GM18867 (cell line): ENCODE measurements at regions not wholly inside any gene's neighbourhood (a gene's known extent, or its start where the extent isn't known, plus 50 kb on each side); places are given as distances from the start of the nearest gene placed in this dataset.
"Not testable (repeated sequence)": the region's sequence is repeated elsewhere in the genome, so short reads cannot be mapped to it uniquely, and the experiment has no call there.

Experiments used
- ATAC-seq: cut with Tn5 transposase; IDR thresholded peaks from one replicate; pipeline ENCODE4 v1.9.1; 2021; ENCODE audit warnings: mild to moderate bottlenecking, moderate library complexity; ENCODE audit not compliant: unreplicated experiment

- ATAC-seq, result no peak
Observed at GRCh38 chr1:199553104-199553503, 474.4 kb upstream of the NR5A2 start.

- no peak for ATAC-seq
Observed at GRCh38 chr1:199561334-199561733, 466.2 kb upstream of the NR5A2 start.

DNA sequence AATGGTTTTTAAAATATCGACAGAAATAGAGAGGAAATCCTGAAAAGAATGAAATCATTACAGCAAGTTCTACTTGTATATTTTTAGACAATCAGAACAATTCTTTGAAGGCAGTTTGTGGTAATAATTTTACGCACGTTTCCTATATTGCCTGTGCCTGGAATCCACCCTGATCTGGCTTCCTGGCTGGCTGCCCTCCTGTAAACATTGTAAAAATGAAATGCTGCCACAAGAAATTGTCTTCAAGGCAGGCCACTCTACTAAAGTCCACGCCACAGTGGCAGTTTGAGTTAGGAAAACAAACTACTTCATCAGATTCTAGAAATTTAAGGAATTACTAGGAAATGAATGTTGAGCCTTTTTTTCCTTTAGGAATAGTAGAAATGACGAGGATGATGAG lies 454.5 kb upstream of the NR5A2 start:
- ATAC-seq, result no peak

DNA sequence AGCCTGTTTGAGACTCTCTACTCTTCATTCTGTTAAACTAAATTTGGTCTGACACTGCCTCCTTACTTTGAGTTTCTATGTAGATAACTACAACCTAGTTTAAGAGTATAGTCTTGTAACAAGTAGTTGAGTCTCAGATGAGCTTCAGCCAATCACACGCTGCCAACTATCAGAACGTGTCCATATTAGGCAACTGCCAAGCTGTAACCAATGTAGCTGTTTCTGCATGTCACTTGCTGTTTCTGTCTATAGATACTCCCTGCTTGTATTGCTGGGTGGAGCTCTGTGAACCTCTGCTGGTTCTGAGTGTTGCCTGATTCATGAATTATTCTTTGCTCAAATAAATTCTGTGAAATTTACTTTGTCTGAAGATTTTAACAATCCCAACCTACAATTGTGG lies 452.6 kb upstream of the NR5A2 start:
- peak; percentile 66 for ATAC-seq

DNA sequence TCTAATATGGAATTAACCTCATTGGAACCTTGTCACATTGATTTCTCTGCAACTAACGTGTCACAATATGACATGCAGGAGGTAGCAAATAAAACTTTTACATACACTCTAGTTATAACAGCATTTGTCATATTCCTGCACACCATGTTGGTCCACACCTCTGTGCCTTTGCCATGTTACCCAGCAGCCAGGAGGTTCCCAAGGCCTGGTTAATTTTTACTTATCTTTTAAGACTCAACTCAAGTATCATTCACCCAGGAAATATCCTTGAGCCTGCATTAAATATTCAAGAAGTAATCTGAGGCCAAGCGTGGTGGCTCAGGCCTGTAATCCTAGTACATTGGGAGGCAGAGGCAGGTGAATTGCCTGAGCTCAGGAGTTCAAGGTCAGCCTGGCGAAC lies 447.2 kb upstream of the NR5A2 start:
- no peak for ATAC-seq

DNA sequence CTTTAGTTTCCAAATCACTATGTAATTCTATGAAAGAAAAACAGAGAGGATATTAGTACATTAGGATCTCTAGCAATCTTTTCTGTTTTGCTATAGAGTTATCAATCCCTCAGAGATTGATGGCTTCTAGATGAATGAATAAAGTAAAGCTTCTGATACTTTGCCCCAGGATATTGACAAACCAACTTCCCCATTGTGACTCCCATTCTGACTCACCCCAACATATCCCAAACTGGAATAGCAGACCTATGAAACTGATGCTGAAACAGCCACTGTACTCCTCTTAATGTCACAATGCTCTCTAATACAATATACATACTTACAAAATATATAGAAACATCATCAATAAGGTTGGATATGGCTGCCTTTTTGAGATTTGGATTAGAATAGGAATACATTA lies 442.1 kb upstream of the NR5A2 start:
- ATAC-seq, result no peak

- ATAC-seq, result peak; percentile 89
Observed at GRCh38 chr1:199590708-199591107, 436.8 kb upstream of the NR5A2 start.

DNA sequence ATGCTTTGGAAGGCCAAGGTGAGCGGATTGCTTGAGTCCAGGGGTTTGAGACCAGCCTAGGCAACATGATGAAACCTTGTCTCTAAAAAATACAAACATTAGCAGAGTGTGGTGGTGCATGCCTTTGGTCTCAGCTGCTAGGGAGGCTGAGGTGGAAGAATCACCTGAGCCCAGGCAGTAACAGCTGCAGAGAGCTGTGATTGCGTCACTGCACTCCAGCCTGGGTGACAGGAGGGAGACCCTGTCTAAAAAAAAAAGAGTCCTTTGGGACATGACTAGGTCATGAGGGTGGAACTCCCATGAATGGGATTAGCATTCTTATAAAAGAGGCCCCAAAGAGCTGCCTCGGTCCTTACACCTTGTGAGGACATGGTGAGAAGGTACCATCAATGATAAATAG lies 436.0 kb upstream of the NR5A2 start:
- ATAC-seq, result no peak

DNA sequence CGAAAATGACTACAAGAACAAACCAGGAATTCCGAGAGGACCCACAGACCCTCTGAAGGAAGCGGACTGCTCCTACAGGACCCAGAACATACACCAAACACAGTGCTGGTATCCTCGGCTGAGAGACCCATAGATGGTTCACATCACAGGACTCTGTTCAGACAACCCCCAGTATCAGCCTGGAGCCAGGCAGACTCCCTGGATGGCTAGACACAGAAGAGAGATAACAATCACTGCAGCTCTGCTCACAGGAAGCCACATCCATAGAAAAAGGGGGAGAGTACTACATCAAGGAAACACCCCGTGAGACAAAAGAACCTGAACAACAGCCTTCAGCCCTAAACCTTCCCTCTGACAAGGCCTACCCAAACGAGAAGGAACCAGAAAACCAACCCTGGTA lies 434.0 kb upstream of the NR5A2 start:
- no peak for ATAC-seq

DNA sequence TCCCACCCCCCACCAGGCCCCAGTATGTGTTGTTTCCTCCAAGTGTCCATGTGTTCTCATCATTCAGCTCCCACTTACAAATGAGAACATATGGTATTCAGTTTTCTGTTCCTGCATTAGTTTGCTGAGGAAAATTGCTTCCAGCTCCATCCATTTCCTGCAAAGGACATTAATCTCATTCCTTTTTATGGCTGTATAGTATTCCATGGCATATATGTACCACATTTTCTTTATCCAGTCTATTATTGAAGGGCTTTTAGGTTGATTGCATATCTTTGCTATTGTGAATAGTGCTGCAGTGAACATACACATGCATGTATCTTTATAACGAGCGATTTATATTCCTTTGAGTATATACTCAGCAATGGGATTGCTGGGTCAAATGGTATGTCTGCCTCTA lies 431.1 kb upstream of the NR5A2 start:
- ATAC-seq, result not testable (repeated sequence)

DNA sequence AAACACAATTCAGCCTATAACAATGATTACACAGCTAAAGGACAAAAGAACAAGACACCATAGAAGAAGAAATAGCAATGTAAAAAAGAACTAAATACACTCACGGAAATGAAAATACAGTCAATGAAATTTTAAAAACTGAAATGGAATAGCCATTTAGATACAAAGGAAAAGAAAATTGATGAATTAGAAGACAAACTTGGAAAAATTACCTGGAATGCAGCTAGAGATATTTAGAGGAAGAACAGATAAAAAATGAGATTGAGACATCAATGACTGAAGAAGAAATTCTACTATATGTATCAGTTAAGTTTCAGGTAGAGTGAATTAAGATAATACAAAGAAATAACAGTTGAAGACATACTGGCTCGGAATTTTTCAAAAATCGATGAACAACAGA lies 430.4 kb upstream of the NR5A2 start:
- ATAC-seq, result no peak

GRCh38 chr1:199608414-199608813 lies 419.1 kb upstream of the NR5A2 start:
- ATAC-seq, result no peak

- ATAC-seq, result no peak
Observed at GRCh38 chr1:199612976-199613774, 414.3 kb upstream of the NR5A2 start.

GRCh38 chr1:199616947-199617346 lies 410.6 kb upstream of the NR5A2 start:
- ATAC-seq, result no peak

GRCh38 chr1:199619223-199619622 lies 408.3 kb upstream of the NR5A2 start:
- ATAC-seq, result no peak

DNA sequence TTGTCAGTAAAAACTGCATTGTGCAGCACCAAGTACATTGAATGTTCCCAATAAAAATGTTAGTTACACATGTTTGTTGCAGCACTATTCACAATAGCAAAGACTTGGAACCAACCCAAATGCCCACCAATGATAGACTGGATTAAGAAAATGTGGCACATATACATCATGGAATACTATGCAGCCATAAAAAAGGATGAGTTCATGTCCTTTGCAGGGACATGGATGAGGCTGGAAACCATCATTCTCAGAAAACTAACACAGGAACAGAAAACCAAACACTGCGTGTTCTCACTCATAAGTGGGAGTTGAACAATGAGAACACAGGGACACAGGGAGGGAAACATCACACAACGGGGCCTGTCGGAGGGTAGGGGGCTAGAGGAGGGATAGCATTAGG lies 401.3 kb upstream of the NR5A2 start:
- not testable (repeated sequence) for ATAC-seq

- no peak for ATAC-seq
Observed at GRCh38 chr1:199629624-199630023, 397.9 kb upstream of the NR5A2 start.

GRCh38 chr1:199639453-199639852 lies 388.1 kb upstream of the NR5A2 start:
- no peak for ATAC-seq

GRCh38 chr1:199641531-199641930 lies 386.0 kb upstream of the NR5A2 start:
- no peak for ATAC-seq

- ATAC-seq, result no peak
Observed at GRCh38 chr1:199644912-199645311, 382.6 kb upstream of the NR5A2 start.

DNA sequence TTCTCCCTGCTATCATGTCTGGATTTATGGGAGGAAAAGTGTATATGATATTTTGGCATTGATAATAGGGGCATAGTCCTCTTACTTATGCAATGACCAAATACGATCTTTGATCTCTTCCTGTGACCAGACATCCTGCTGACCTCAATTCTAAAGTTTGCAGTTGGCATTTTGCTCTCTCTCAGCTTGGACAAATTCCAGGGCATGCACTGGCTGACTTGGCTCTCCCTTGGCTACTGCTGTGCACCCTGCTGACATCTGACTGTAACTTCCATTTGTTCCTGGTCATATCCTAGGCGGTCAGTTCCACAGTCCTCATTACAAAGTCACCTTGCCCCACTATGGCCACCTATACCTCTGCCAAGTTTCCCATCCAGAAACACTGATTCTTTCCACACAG lies 380.7 kb upstream of the NR5A2 start:
- ATAC-seq, result no peak

DNA sequence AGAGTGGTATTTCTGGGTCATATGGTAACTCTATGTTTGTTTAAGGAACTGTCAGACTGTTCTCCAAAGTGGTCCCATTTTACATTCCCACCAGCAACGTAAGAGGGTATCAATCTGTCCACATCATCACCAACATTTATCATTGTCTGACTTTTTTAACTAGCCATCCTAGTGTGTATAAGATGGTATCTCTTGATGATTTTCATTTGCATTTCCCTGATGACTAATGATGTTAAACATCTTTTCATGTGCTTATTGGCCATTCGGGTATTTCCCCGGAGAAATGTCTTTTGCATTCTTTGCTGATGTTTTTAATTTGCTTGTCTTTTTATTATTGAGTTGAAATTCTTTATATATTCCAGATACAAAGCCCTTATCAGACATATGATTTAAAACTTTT lies 370.1 kb upstream of the NR5A2 start:
- ATAC-seq, result no peak

- ATAC-seq, result no peak
Observed at GRCh38 chr1:199660071-199660470, 367.4 kb upstream of the NR5A2 start.
